HepG2 (cell line): ENCODE measurements at regions not wholly inside any gene's neighbourhood (a gene's known extent, or its start where the extent isn't known, plus 50 kb on each side); places are given as distances from the start of the nearest gene placed in this dataset.

ENCODE experiments used
- DZIP1 ChIP-seq: sonication (generic); formaldehyde crosslinking; IDR thresholded peaks from 2 replicates; pipeline ENCODE4 v1.5.0; 2020; ENCODE audit warnings: mild to moderate bottlenecking, missing genetic modification reagents
- ERF ChIP-seq: IDR thresholded peaks from 2 replicates; pipeline ENCODE4 v1.6.1; 2018; ENCODE audit warnings: missing biosample characterization, missing genetic modification reagents
- GLMP ChIP-seq: sonication (generic); formaldehyde crosslinking; IDR thresholded peaks from 2 replicates; pipeline ENCODE4 v1.9.0; 2021; ENCODE audit warnings: missing genetic modification reagents, mild to moderate bottlenecking, borderline replicate concordance
- JUND ChIP-seq: sonication (generic); formaldehyde crosslinking; IDR thresholded peaks from 2 replicates; pipeline ENCODE4 v1.8.0; 2022; ENCODE audit warnings: mild to moderate bottlenecking, missing genetic modification reagents
- NCOA5 ChIP-seq: sonication (generic); formaldehyde crosslinking; IDR thresholded peaks from 2 replicates; pipeline ENCODE4 v1.4.0; 2020; ENCODE audit warnings: missing genetic modification reagents
- NR2C2 ChIP-seq: sonication (generic); formaldehyde crosslinking; IDR thresholded peaks from 2 replicates; pipeline ENCODE4 v1.4.0; 2020; ENCODE audit warnings: missing genetic modification reagents, mild to moderate bottlenecking, moderate library complexity, borderline replicate concordance
- RORA ChIP-seq: sonication (generic); formaldehyde crosslinking; IDR thresholded peaks from 2 replicates; pipeline ENCODE4 v1.5.0; 2020; ENCODE audit warnings: mild to moderate bottlenecking, missing genetic modification reagents, moderate library complexity
- RXRA ChIP-seq: sonication (generic); formaldehyde crosslinking; IDR thresholded peaks from 2 replicates; pipeline ENCODE4 v1.5.1; 2020; ENCODE audit warnings: missing genetic modification reagents
- THAP8 ChIP-seq: sonication (generic); formaldehyde crosslinking; IDR thresholded peaks from 2 replicates; pipeline ENCODE4 v1.5.1; 2020; ENCODE audit warnings: missing genetic modification reagents, mild to moderate bottlenecking, borderline replicate concordance
- ZBTB7A ChIP-seq: sonication (generic); formaldehyde crosslinking; IDR thresholded peaks from 2 replicates; pipeline ENCODE4 v1.8.0; 2022; ENCODE audit warnings: mild to moderate bottlenecking, missing genetic modification reagents
- ZFP36 ChIP-seq: fragments of 150-350 bp; IDR thresholded peaks from 2 replicates; pipeline ENCODE4 v1.6.1; 2018; ENCODE audit warnings: borderline replicate concordance, low read length, low read depth; ENCODE audit not compliant: partially characterized antibody
- ZKSCAN1 ChIP-seq: fragments of 150-350 bp; IDR thresholded peaks from 2 replicates; pipeline ENCODE4 v1.6.1; 2014; ENCODE audit warnings: low read length
- ZNF136 ChIP-seq: sonication (generic); formaldehyde crosslinking; IDR thresholded peaks from 2 replicates; pipeline ENCODE4 v1.8.1; 2022; ENCODE audit warnings: low read depth, mild to moderate bottlenecking, moderate library complexity, missing genetic modification reagents
- ZNF644 ChIP-seq: IDR thresholded peaks from 2 replicates; pipeline ENCODE4 v1.6.1; 2016; ENCODE audit warnings: low read depth
- ZNF674 ChIP-seq: sonication (generic); formaldehyde crosslinking; IDR thresholded peaks from 2 replicates; pipeline ENCODE4 v1.5.0; 2020; ENCODE audit warnings: low read depth, mild to moderate bottlenecking, missing genetic modification reagents
- ZSCAN22 ChIP-seq: sonication (generic); formaldehyde crosslinking; IDR thresholded peaks from 2 replicates; pipeline ENCODE4 v1.4.0; 2020; ENCODE audit warnings: mild to moderate bottlenecking, missing genetic modification reagents
- TF ChIP-seq, protein P1 (sequence below): sonication (generic); formaldehyde crosslinking; IDR thresholded peaks from 2 replicates; pipeline ENCODE4 v1.5.0; 2020; ENCODE audit warnings: missing genetic modification reagents
- TF ChIP-seq, protein P2 (sequence below): IDR thresholded peaks from 2 replicates; pipeline ENCODE4 v1.6.1; 2016
- TF ChIP-seq, protein P3 (sequence below), 2 experiments: sonication (generic) in 1 of 2; formaldehyde crosslinking in 1 of 2; IDR thresholded peaks; 2 replicates each; pipeline versions ENCODE4 v1.5.1 to v1.6.1; 2011 to 2020; ENCODE audit warnings: borderline replicate concordance in 1 of 2, low read depth in 1 of 2, low read length in 1 of 2, mild to moderate bottlenecking in 1 of 2, missing genetic modification reagents in 1 of 2, moderate library complexity in 1 of 2

- TF ChIP-seq, protein P1, sequence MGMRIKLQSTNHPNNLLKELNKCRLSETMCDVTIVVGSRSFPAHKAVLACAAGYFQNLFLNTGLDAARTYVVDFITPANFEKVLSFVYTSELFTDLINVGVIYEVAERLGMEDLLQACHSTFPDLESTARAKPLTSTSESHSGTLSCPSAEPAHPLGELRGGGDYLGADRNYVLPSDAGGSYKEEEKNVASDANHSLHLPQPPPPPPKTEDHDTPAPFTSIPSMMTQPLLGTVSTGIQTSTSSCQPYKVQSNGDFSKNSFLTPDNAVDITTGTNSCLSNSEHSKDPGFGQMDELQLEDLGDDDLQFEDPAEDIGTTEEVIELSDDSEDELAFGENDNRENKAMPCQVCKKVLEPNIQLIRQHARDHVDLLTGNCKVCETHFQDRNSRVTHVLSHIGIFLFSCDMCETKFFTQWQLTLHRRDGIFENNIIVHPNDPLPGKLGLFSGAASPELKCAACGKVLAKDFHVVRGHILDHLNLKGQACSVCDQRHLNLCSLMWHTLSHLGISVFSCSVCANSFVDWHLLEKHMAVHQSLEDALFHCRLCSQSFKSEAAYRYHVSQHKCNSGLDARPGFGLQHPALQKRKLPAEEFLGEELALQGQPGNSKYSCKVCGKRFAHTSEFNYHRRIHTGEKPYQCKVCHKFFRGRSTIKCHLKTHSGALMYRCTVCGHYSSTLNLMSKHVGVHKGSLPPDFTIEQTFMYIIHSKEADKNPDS (CRISPR knock-in tag) = no peak
- no peak for TF ChIP-seq ERF (CRISPR knock-in tag)
- TF ChIP-seq ZBTB7A = no peak
- TF ChIP-seq ZSCAN22 = no peak
- TF ChIP-seq JUND (CRISPR knock-in tag) = no peak
- TF ChIP-seq, protein P2, sequence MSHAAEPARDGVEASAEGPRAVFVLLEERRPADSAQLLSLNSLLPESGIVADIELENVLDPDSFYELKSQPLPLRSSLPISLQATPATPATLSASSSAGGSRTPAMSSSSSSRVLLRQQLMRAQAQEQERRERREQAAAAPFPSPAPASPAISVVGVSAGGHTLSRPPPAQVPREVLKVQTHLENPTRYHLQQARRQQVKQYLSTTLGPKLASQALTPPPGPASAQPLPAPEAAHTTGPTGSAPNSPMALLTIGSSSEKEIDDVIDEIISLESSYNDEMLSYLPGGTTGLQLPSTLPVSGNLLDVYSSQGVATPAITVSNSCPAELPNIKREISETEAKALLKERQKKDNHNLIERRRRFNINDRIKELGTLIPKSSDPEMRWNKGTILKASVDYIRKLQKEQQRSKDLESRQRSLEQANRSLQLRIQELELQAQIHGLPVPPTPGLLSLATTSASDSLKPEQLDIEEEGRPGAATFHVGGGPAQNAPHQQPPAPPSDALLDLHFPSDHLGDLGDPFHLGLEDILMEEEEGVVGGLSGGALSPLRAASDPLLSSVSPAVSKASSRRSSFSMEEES = peak; percentile 22; the same call in 1 of the 2 replicates
- TF ChIP-seq ZNF674 (CRISPR knock-in tag) = no peak
- TF ChIP-seq RORA = no peak
- TF ChIP-seq GLMP (CRISPR knock-in tag) = no peak
- TF ChIP-seq, protein P3, sequence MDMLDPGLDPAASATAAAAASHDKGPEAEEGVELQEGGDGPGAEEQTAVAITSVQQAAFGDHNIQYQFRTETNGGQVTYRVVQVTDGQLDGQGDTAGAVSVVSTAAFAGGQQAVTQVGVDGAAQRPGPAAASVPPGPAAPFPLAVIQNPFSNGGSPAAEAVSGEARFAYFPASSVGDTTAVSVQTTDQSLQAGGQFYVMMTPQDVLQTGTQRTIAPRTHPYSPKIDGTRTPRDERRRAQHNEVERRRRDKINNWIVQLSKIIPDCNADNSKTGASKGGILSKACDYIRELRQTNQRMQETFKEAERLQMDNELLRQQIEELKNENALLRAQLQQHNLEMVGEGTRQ (IDR thresholded peaks at IDR 0.05; ENCODE audit: low read depth, low read length) = no peak
- TF ChIP-seq, protein P3 (CRISPR knock-in tag; IDR thresholded peaks at IDR 0.05; ENCODE audit: borderline replicate concordance) = peak; percentile 54; the same call in 1 of the 2 replicates
- TF ChIP-seq NR2C2 (CRISPR knock-in tag) = no peak
- no peak for TF ChIP-seq RXRA (CRISPR knock-in tag)
- TF ChIP-seq DZIP1 = no peak
- no peak for TF ChIP-seq THAP8
- TF ChIP-seq NCOA5 (CRISPR knock-in tag) = no peak
- no peak for TF ChIP-seq ZFP36
- TF ChIP-seq ZNF136 = no peak
- no peak for TF ChIP-seq ZKSCAN1
- peak; percentile 93 for TF ChIP-seq ZNF644 (CRISPR knock-in tag)
Measured at GRCh38 chr3:65291448-65292125, 603.8 kb upstream of the ADAMTS9 start (continued).
